Heart left ventricle (tissue), 13 donors: ENCODE measurements at regions not wholly inside any gene's neighbourhood (a gene's known extent, or its start where the extent isn't known, plus 50 kb on each side); places are given as distances from the start of the nearest gene placed in this dataset.

ENCODE experiments used
- CTCF ChIP-seq, 12 donors: fragments of 200-600 bp; sonication (generic) in 4 of 12; IDR thresholded peaks; one replicate each; pipeline versions ENCODE4 v1.5.0 to v1.8.0; 2018 to 2022; ENCODE audit warnings: antibody characterized with exemption in 12 of 12, mild to moderate bottlenecking in 5 of 12
- POLR2A ChIP-seq, 2 donors: fragments of 450-650 bp; IDR thresholded peaks; one replicate each; pipeline ENCODE4 v1.6.1; 2017; ENCODE audit warnings: antibody characterized with exemption in 2 of 2, mild to moderate bottlenecking in 2 of 2, moderate library complexity in 2 of 2
- donor health status: ischemic (EF 13 %, LVEDD 7.1; RV severe dilation, severe dysfunction).
- donor health status: DM: no; HTN: yes; CAD: no.
- donor health status: DM: no; HTN: no; CAD: no.
- donor health status: ischemic (EF 25% LVEDD 6.9; RV normal size, moderate dysfunction).
- donor health status: ischemic (EF 25% LVEDD 5.7; RV mildly dilated, moderate dysfunction).
- donor health status: ischemic (EF 35%, LVEDD 5.7; RV mildly dilated, moderate dysfunction).
- donor health status: nonischemic (EF 11% LVEDD 7.7; RV severe dilation, severe dysfunction).
- donor health status: DM: yes; HTN: yes; CAD: no.
- donor health status: PGD.
- donor health status: ischemic (EF 29% LVEDD 5.4; RV normal size, mild dysfunction).
- donor health status: nonischemic (EF 23%, LVEDD 6.1; RV moderate dilation, normal function).

- TF ChIP-seq CTCF (IDR thresholded peaks at IDR 0.05) = no peak
- no peak for TF ChIP-seq POLR2A (IDR thresholded peaks at IDR 0.05)
Measured at GRCh38 chr1:234838820-234839219, 228.8 kb upstream of the IRF2BP2 start.
